ENCODE measurements at regions not wholly inside any gene's neighbourhood (a gene's known extent, or its start where the extent isn't known, plus 50 kb on each side); places are given as distances from the start of the nearest gene placed in this dataset.

GRCh38 chr9:36763778-36764177, 191.1 kb downstream of the MELK start:
- no peak for DNase-seq (ENCODE audit: low read depth in 1 of 2, low spot score in 1 of 2)

- no peak for DNase-seq (ENCODE audit: low read depth in 1 of 2, low spot score in 1 of 2)
Measured at GRCh38 chr9:36764364-36765076, 191.8 kb downstream of the MELK start.

- no peak for DNase-seq (ENCODE audit: low read depth in 1 of 2, low spot score in 1 of 2)
Measured at GRCh38 chr9:36765077-36765390, 192.3 kb downstream of the MELK start.

GRCh38 chr9:36765468-36766341, 193.0 kb downstream of the MELK start:
- DNase-seq (ENCODE audit: low read depth in 1 of 2, low spot score in 1 of 2): peak; percentile 73 to 85

GRCh38 chr9:36768677-36769076, 196.0 kb downstream of the MELK start:
- no peak for DNase-seq (ENCODE audit: low read depth in 1 of 2, low spot score in 1 of 2)

- DNase-seq (ENCODE audit: low read depth in 1 of 2, low spot score in 1 of 2): no peak
Measured at GRCh38 chr9:36770025-36770424, 197.3 kb downstream of the MELK start.

- no peak for DNase-seq (ENCODE audit: low read depth in 1 of 2, low spot score in 1 of 2)
Measured at GRCh38 chr9:36772449-36773403, 200.0 kb downstream of the MELK start.

- DNase-seq (ENCODE audit: low read depth in 1 of 2, low spot score in 1 of 2): no peak
Measured at GRCh38 chr9:36778682-36779081, 206.0 kb downstream of the MELK start.

- no peak for DNase-seq (ENCODE audit: low read depth in 1 of 2, low spot score in 1 of 2)
Measured at GRCh38 chr9:36779582-36779981, 206.9 kb downstream of the MELK start.

GRCh38 chr9:36780186-36780585, 207.5 kb downstream of the MELK start:
- no peak for DNase-seq (ENCODE audit: low read depth in 1 of 2, low spot score in 1 of 2)

- no peak for DNase-seq (ENCODE audit: low read depth in 1 of 2, low spot score in 1 of 2)
Measured at GRCh38 chr9:36781533-36781932, 208.8 kb downstream of the MELK start.
